CD4-positive, alpha-beta T cell treated with Interleukin-17A for 1 hour (primary cell): ENCODE measurements at regions not wholly inside any gene's neighbourhood (a gene's known extent, or its start where the extent isn't known, plus 50 kb on each side); places are given as distances from the start of the nearest gene placed in this dataset.
"Not testable (repeated sequence)": the region's sequence is repeated elsewhere in the genome, so short reads cannot be mapped to it uniquely, and the experiment has no call there.

Experiments
- DNase-seq: peaks from one replicate; pipeline ENCODE4 v3.0.0-alpha.2; 2020

GRCh38 chr11:90455347-90455920, 232.6 kb upstream of the CHORDC1 start:
- DNase-seq = not testable (repeated sequence)

GRCh38 chr11:90453525-90453924, 230.7 kb upstream of the CHORDC1 start:
- no peak for DNase-seq

GRCh38 chr11:90449606-90450005, 226.8 kb upstream of the CHORDC1 start:
- DNase-seq = no peak

GRCh38 chr11:90448256-90448655, 225.4 kb upstream of the CHORDC1 start:
- no peak for DNase-seq

GRCh38 chr11:90447618-90448017, 224.8 kb upstream of the CHORDC1 start:
- DNase-seq = no peak

- no peak for DNase-seq
Measured at GRCh38 chr11:90446207-90446606, 223.4 kb upstream of the CHORDC1 start.

GRCh38 chr11:90438069-90438468, 215.2 kb upstream of the CHORDC1 start:
- DNase-seq = no peak

GRCh38 chr11:90434858-90435257, 212.0 kb upstream of the CHORDC1 start:
- DNase-seq = no peak

- DNase-seq = no peak
Measured at GRCh38 chr11:90428836-90429235, 206.0 kb upstream of the CHORDC1 start.

- no peak for DNase-seq
Measured at GRCh38 chr11:90426442-90426841, 203.6 kb upstream of the CHORDC1 start.

- DNase-seq = no peak
Measured at GRCh38 chr11:90423378-90423777, 200.5 kb upstream of the CHORDC1 start.

- DNase-seq = not testable (repeated sequence)
Measured at GRCh38 chr11:90422787-90423186, 199.9 kb upstream of the CHORDC1 start.

GRCh38 chr11:90414221-90414620, 191.4 kb upstream of the CHORDC1 start:
- no peak for DNase-seq

GRCh38 chr11:90407350-90407749, 184.5 kb upstream of the CHORDC1 start:
- no peak for DNase-seq

GRCh38 chr11:90392692-90393091, 169.8 kb upstream of the CHORDC1 start:
- DNase-seq = no peak

GRCh38 chr11:90391756-90392155, 168.9 kb upstream of the CHORDC1 start:
- DNase-seq = no peak

GRCh38 chr11:90380206-90380605, 157.4 kb upstream of the CHORDC1 start:
- no peak for DNase-seq

GRCh38 chr11:90373971-90374370, 151.1 kb upstream of the CHORDC1 start:
- no peak for DNase-seq

GRCh38 chr11:90364527-90364926, 141.7 kb upstream of the CHORDC1 start:
- no peak for DNase-seq

- DNase-seq = no peak
Measured at GRCh38 chr11:90363739-90364138, 140.9 kb upstream of the CHORDC1 start.

- DNase-seq = no peak
Measured at GRCh38 chr11:90355200-90355599, 132.4 kb upstream of the CHORDC1 start.

GRCh38 chr11:90349731-90350130, 126.9 kb upstream of the CHORDC1 start:
- no peak for DNase-seq

GRCh38 chr11:90344546-90344945, 121.7 kb upstream of the CHORDC1 start:
- DNase-seq = no peak

- DNase-seq = no peak
Measured at GRCh38 chr11:90343673-90344072, 120.8 kb upstream of the CHORDC1 start.

GRCh38 chr11:90341986-90342385, 119.1 kb upstream of the CHORDC1 start:
- no peak for DNase-seq

- no peak for DNase-seq
Measured at GRCh38 chr11:90332415-90332814, 109.6 kb upstream of the CHORDC1 start.
